ENCODE measurements at regions not wholly inside any gene's neighbourhood (a gene's known extent, or its start where the extent isn't known, plus 50 kb on each side); places are given as distances from the start of the nearest gene placed in this dataset.

DNA sequence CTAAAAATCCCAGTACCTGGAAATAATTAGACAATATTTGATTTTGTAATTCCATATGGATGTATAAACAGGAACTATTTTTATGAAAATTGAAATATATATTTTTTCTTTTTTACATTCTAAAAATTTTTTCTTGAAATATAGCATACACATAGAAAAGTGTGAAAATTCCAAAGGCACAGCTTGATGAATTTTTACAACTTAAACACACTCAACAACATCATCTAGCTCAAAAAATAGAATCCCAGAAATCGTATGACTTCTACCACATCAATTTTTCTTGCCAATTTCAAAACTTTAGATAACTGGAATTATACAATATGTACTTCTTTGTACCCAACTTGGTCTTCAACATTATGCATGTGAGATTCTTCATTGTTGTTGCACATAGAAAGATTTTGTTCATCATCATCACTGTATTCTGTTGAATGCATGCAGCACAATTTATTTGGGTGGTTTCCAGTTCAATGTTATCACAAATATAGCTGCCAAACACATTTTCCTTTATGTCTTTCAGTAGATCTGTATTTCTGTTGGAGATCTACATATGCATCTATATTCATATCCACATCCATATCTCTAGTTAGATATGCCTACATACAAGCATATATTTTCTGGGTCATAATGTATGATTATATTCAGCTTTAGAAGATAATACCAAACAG, 340.7 kb upstream of the SLIT2 start:
- H3K4me3 ChIP-seq (ENCODE audit: control insufficient read depth, low read depth, low read length) = no peak overlapping the region
- TF ChIP-seq, protein P1, sequence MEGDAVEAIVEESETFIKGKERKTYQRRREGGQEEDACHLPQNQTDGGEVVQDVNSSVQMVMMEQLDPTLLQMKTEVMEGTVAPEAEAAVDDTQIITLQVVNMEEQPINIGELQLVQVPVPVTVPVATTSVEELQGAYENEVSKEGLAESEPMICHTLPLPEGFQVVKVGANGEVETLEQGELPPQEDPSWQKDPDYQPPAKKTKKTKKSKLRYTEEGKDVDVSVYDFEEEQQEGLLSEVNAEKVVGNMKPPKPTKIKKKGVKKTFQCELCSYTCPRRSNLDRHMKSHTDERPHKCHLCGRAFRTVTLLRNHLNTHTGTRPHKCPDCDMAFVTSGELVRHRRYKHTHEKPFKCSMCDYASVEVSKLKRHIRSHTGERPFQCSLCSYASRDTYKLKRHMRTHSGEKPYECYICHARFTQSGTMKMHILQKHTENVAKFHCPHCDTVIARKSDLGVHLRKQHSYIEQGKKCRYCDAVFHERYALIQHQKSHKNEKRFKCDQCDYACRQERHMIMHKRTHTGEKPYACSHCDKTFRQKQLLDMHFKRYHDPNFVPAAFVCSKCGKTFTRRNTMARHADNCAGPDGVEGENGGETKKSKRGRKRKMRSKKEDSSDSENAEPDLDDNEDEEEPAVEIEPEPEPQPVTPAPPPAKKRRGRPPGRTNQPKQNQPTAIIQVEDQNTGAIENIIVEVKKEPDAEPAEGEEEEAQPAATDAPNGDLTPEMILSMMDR (conservative IDR thresholded peaks at IDR 0.05; ENCODE audit: control insufficient read depth, insufficient read depth, low read depth, low read length) = no peak
- no peak for DNase-seq (ENCODE audit: low read depth)

DNA sequence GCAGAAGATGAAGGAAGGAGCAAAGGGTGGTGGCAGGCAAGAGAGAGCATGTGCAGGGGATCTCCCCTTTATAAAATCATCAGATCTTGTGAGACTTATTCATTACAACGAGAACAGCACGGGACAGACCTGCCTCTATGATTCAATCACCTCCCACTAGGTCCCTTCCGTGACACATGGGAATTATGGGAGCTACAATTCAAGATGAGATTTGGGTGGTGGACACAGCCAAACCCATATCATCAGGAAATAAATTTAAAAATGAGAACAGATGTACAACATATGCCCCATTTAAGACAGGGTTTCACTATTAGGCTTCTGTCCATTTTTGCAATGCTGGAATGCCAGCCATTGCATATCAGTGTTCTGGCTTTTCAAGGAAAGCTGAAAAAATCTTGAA, 346.7 kb upstream of the SLIT2 start:
- TF ChIP-seq, protein P1 (conservative IDR thresholded peaks at IDR 0.05; ENCODE audit: control insufficient read depth, insufficient read depth, low read depth, low read length) = no peak
- DNase-seq (ENCODE audit: low read depth) = peak; percentile 21
- no peak overlapping the region for H3K4me3 ChIP-seq (ENCODE audit: control insufficient read depth, low read depth, low read length)

DNA sequence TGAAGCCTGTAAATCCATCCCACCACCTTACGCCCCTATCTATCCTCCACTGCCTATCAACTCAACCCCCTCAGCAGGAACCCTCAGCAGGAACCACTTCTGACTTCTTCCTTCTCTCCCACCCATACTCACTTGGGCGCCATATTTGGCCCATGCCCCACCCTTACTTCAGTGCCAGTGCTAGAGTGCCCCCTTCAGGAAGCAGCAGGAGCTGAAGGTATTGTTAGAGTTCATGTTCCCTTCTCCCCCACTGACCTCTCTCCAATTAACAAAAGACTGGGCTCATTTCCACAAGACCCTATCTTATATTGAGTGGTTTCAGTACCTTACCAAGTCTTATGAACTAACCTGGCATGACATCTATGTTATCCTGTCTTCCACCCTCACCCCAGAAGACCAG, 363.1 kb upstream of the SLIT2 start:
- TF ChIP-seq, protein P1 (conservative IDR thresholded peaks at IDR 0.05; ENCODE audit: control insufficient read depth, insufficient read depth, low read depth, low read length) = no peak
- no peak for DNase-seq (ENCODE audit: low read depth)

DNA sequence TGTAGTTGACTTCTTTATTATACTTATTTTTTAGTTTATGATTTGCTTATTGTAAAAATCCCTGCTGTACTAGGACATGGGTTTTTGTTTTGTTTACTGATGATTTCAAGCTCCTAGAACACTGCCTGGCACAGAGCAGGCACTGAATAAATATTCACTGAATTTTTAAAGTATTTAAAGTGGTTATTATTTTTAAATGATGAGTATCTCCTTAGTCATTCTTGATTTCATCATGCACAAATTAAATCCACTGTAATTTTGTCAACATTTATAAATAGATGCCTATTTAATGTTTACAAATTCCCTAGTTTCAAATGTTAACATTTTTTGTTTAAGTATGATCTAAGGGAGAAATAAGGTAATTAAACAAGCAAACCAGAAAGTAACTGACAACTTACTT, 367.9 kb upstream of the SLIT2 start:
- peak; percentile 55 for DNase-seq (ENCODE audit: low read depth)
- TF ChIP-seq, protein P1 (conservative IDR thresholded peaks at IDR 0.05; ENCODE audit: control insufficient read depth, insufficient read depth, low read depth, low read length) = no peak
- H3K4me3 ChIP-seq (ENCODE audit: control insufficient read depth, low read depth, low read length) = no peak overlapping the region

More for the DNA sequence above, 363.1 kb upstream of the SLIT2 start:
- no peak overlapping the region for H3K4me3 ChIP-seq (ENCODE audit: control insufficient read depth, low read depth, low read length)

DNA sequence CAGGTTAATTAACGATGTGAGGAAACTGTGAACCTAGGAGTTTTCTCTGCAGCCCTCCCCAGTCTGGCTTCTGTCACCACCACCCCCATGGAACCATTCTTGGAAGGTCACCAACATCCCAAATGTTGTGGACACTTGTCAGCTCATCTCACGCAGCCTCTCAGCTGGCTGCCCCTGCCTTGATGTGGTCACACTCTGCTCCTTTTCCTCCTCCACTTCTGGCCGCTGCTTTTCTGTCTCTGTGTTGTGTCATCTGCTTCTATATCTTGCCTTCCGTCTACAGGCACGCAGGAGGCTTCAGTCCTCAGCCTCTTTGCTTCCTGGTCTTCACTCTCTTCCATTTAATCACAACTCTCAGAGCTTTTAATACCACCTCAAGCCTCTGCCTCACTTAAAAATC, 371.5 kb upstream of the SLIT2 start:
- TF ChIP-seq, protein P1 (conservative IDR thresholded peaks at IDR 0.05; ENCODE audit: control insufficient read depth, insufficient read depth, low read depth, low read length) = no peak
- no peak for DNase-seq (ENCODE audit: low read depth)
- no peak overlapping the region for H3K4me3 ChIP-seq (ENCODE audit: control insufficient read depth, low read depth, low read length)

DNA sequence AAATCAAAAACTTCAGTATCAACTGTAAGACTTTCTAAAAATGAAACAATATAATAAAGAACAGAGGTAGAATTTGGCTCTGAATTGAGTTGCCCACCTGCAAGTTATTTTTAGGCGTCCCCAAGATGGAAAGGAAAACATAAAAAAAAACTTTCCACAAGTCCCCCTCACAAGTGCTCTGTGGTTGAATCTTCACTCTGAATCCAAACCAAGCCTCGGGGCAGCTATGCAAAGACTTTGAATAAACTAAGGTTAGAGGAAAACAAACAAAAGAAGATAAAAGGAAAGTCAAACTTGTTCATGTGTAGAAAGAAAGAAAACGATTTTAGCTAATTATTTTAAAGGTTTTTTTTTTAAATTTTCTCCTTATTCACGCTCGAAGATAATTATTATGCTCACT, 372.4 kb upstream of the SLIT2 start:
- no peak for DNase-seq (ENCODE audit: low read depth)
- TF ChIP-seq, protein P1 (conservative IDR thresholded peaks at IDR 0.05; ENCODE audit: control insufficient read depth, insufficient read depth, low read depth, low read length) = no peak
- H3K4me3 ChIP-seq (ENCODE audit: control insufficient read depth, low read depth, low read length) = no peak overlapping the region

DNA sequence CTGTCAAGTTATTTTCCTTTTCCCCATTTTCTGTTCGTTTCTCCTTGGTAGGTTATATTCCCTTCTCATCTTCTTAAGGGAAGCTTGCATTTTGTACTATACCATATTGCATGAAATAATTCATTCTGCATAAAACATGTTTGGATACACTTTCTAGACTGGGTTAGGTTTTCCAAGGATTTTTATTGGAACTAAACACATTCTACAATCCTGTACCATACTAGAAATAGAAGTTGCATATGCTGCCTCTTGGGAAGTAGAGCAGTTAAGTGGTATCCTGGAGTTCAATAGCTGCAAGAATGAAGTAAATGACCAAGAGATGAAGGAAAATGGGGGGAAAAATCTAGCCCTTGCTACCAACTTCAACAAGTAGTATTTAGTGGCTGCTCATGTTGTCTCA, 393.7 kb upstream of the SLIT2 start:
- DNase-seq (ENCODE audit: low read depth) = no peak
- no peak overlapping the region for H3K4me3 ChIP-seq (ENCODE audit: control insufficient read depth, low read depth, low read length)
- TF ChIP-seq, protein P1 (conservative IDR thresholded peaks at IDR 0.05; ENCODE audit: control insufficient read depth, insufficient read depth, low read depth, low read length) = no peak
